ENCODE measurements at regions not wholly inside any gene's neighbourhood (a gene's known extent, or its start where the extent isn't known, plus 50 kb on each side); places are given as distances from the start of the nearest gene placed in this dataset.

GRCh38 chr18:67695684-67696083 lies 179.2 kb upstream of the DSEL start:
- H3K4me3 Mint-ChIP-seq, result no peak overlapping the region

DNA sequence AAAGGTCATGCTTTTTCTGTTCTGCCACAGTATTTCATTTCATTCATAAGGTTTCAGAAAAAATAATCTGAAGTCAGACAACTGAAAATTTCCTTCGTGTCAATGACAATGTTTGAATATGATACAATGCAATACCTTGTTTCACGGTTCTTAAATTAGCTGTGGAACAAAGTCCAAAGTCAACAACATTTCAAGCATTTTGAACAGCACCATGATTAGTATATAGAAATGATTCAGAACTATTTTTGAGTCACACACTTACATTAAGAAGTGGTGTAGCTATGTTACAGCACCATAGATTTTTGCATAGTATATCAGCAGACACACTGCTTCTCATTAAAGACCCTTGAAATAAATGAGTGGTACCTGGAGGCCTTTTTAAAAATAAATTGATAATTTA lies 178.3 kb upstream of the DSEL start:
- Mint-ChIP-seq H3K9me3 (no peaks in the 10 kb centered on the region), H3K4me1 (no peaks in the 10 kb centered on the region), H3K27me3 (ENCODE audit: insufficient read depth, low read depth) (no peaks in the 10 kb centered on the region), H3K4me3 (no peak overlapping the region), H3K36me3 (no peaks in the 10 kb centered on the region), H3K27ac (no peak overlapping the region)
- Histone ChIP-seq H3K9ac (no peak overlapping the region), H4K20me1 (ENCODE audit: low read depth) (no peaks in the 10 kb centered on the region), H3F3A (ENCODE audit: low read depth) (no peaks in the 10 kb centered on the region), H3K36me3 (no peaks in the 10 kb centered on the region), H3K27ac (no peak overlapping the region), H3K79me2 (ENCODE audit: low read depth) (no peaks in the 10 kb centered on the region), H2AFZ (replicated peaks) (no peak overlapping the region), H3K27me3 (no peaks in the 10 kb centered on the region), H3K9me3 (ENCODE audit: low read depth) (no peaks in the 10 kb centered on the region), H3K4me3 (no peak overlapping the region), H3K4me1 (peaks cover 7% of the 10 kb centered on the region), H3K4me2 (no peak overlapping the region)
- TF ChIP-seq EZH2phosphoT487 (IDR thresholded peaks at IDR 0.05) (no peak), EZH2 (IDR thresholded peaks at IDR 0.05) (no peak), CTCF (IDR thresholded peaks at IDR 0.05) (no peak)
- no peak for DNase-seq (ENCODE audit: low spot score)

More at GRCh38 chr18:67695684-67696083, 179.2 kb upstream of the DSEL start:
- H3K4me2 ChIP-seq, result no peak overlapping the region
- no peaks in the 10 kb centered on the region for H3K4me1 Mint-ChIP-seq
- no peaks in the 10 kb centered on the region for H3K9me3 ChIP-seq (ENCODE audit: low read depth)
- DNase-seq (ENCODE audit: low spot score), result no peak
- no peak overlapping the region for H3K27ac ChIP-seq
- H3K36me3 Mint-ChIP-seq, result no peaks in the 10 kb centered on the region
- H3K27me3 ChIP-seq, result no peaks in the 10 kb centered on the region
- H3K4me3 ChIP-seq, result no peak overlapping the region
- no peak for TF ChIP-seq CTCF (IDR thresholded peaks at IDR 0.05)
- TF ChIP-seq EZH2phosphoT487 (IDR thresholded peaks at IDR 0.05), result no peak
- H3F3A ChIP-seq (ENCODE audit: low read depth), result no peaks in the 10 kb centered on the region
- peaks cover 4% of the 10 kb centered on the region for H3K4me1 ChIP-seq
- no peaks in the 10 kb centered on the region for H3K9me3 Mint-ChIP-seq
- no peaks in the 10 kb centered on the region for H3K27me3 Mint-ChIP-seq (ENCODE audit: insufficient read depth, low read depth)
- H3K79me2 ChIP-seq (ENCODE audit: low read depth), result no peaks in the 10 kb centered on the region
- H2AFZ ChIP-seq (replicated peaks), result no peak overlapping the region
- no peak overlapping the region for H3K9ac ChIP-seq
- H3K36me3 ChIP-seq, result no peaks in the 10 kb centered on the region
- no peak overlapping the region for H3K27ac Mint-ChIP-seq
- H4K20me1 ChIP-seq (ENCODE audit: low read depth), result no peaks in the 10 kb centered on the region

- Histone ChIP-seq H4K20me1 (ENCODE audit: low read depth) (no peaks in the 10 kb centered on the region), H3K27me3 (no peaks in the 10 kb centered on the region), H3K36me3 (no peaks in the 10 kb centered on the region), H3K27ac (no peak overlapping the region), H3K4me2 (no peak overlapping the region), H3F3A (ENCODE audit: low read depth) (no peaks in the 10 kb centered on the region), H3K9ac (no peak overlapping the region), H3K4me3 (no peak overlapping the region), H3K9me3 (ENCODE audit: low read depth) (no peaks in the 10 kb centered on the region), H3K4me1 (peaks cover 7% of the 10 kb centered on the region), H2AFZ (replicated peaks) (no peak overlapping the region), H3K79me2 (ENCODE audit: low read depth) (no peaks in the 10 kb centered on the region)
- H3K9me3 Mint-ChIP-seq, result peaks cover 4% of the 10 kb centered on the region
- H3K4me3 Mint-ChIP-seq, result no peak overlapping the region
- no peak overlapping the region for H3K27ac Mint-ChIP-seq
- no peaks in the 10 kb centered on the region for H3K27me3 Mint-ChIP-seq (ENCODE audit: insufficient read depth, low read depth)
- no peak for DNase-seq (ENCODE audit: low spot score)
- no peaks in the 10 kb centered on the region for H3K36me3 Mint-ChIP-seq
- H3K4me1 Mint-ChIP-seq, result no peaks in the 10 kb centered on the region
- TF ChIP-seq EZH2phosphoT487 (IDR thresholded peaks at IDR 0.05) (no peak), CTCF (IDR thresholded peaks at IDR 0.05) (no peak), EZH2 (IDR thresholded peaks at IDR 0.05) (no peak)
These were observed 176.3 kb upstream of the DSEL start for GRCh38 chr18:67692811-67693210.

DNA sequence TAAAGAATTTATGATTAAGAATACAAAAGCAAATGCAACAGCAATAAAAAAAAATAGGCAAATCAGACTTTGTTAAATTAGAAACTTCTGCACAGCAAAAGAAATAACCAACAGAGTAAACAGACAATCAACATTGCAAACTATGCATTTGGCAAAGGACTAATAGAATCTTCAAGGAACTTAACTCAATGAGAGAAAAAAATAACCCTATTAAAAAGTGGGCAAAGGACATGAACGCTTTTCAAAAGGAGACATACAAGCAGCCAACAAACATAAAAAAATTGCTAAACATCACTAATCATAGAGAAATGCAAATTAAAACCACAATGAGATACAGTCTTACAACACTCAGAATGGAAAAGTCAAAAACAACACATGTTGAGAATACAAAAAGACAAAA lies 166.0 kb upstream of the DSEL start:
- no peak overlapping the region for H3K4me3 ChIP-seq
- H3K9me3 ChIP-seq (ENCODE audit: low read depth), result no peaks in the 10 kb centered on the region
- H3K4me1 ChIP-seq, result no peaks in the 10 kb centered on the region
- H3K4me1 Mint-ChIP-seq, result no peaks in the 10 kb centered on the region
- no peak overlapping the region for H3K4me2 ChIP-seq
- no peak overlapping the region for H3K9ac ChIP-seq
- no peak for DNase-seq (ENCODE audit: low spot score)
- no peaks in the 10 kb centered on the region for H3K27me3 Mint-ChIP-seq (ENCODE audit: insufficient read depth, low read depth)
- no peak overlapping the region for H3K4me3 Mint-ChIP-seq
- no peak overlapping the region for H3K27ac Mint-ChIP-seq
- no peaks in the 10 kb centered on the region for H3K36me3 ChIP-seq
- no peaks in the 10 kb centered on the region for H3K79me2 ChIP-seq (ENCODE audit: low read depth)
- no peaks in the 10 kb centered on the region for H3K36me3 Mint-ChIP-seq
- TF ChIP-seq EZH2phosphoT487 (IDR thresholded peaks at IDR 0.05) (no peak), EZH2 (IDR thresholded peaks at IDR 0.05) (no peak), CTCF (IDR thresholded peaks at IDR 0.05) (no peak)
- no peaks in the 10 kb centered on the region for H3K9me3 Mint-ChIP-seq
- no peak overlapping the region for H3K27ac ChIP-seq
- no peaks in the 10 kb centered on the region for H4K20me1 ChIP-seq (ENCODE audit: low read depth)
- no peak overlapping the region for H2AFZ ChIP-seq (replicated peaks)
- H3K27me3 ChIP-seq, result no peaks in the 10 kb centered on the region
- H3F3A ChIP-seq (ENCODE audit: low read depth), result no peaks in the 10 kb centered on the region
